CD8-positive, alpha-beta memory T cell (primary cell): ENCODE measurements at regions not wholly inside any gene's neighbourhood (a gene's known extent, or its start where the extent isn't known, plus 50 kb on each side); places are given as distances from the start of the nearest gene placed in this dataset.

Source experiments
- CTCF ChIA-PET: fragments of 350-600 bp; sonication (Branson Sonifier 250); formaldehyde crosslinking; loops from one replicate; lab custom pipeline; 2021; ENCODE audit warnings: antibody characterized with exemption; lab: Charles Lee
- POLR2A ChIA-PET: fragments of 350-600 bp; sonication (Branson Sonifier 250); formaldehyde crosslinking; loops from one replicate; lab custom pipeline; 2021; ENCODE audit warnings: antibody characterized with exemption; lab: Charles Lee
- DNase-seq, 5 donors: peaks; one replicate each; pipeline versions ENCODE4 v3.0.0 to v3.0.0-alpha.2; 2020 to 2022; ENCODE audit warnings: mixed read lengths in 1 of 5
- H3K27ac ChIP-seq: one replicate; pipeline ENCODE4 v1.7.0; 2013; ENCODE audit warnings: low read depth, mild to moderate bottlenecking, low read length, moderate library complexity
- H3K27me3 ChIP-seq: 2 replicates; pipeline ENCODE4 v1.7.0; 2013; ENCODE audit warnings: low read length, mild to moderate bottlenecking; ENCODE audit not compliant: insufficient read depth, poor library complexity, severe bottlenecking
- H3K36me3 ChIP-seq: 2 replicates; pipeline ENCODE4 v1.7.0; 2013; ENCODE audit warnings: mild to moderate bottlenecking, low read length, moderate library complexity; ENCODE audit not compliant: insufficient read depth
- H3K4me1 ChIP-seq: 2 replicates; pipeline ENCODE4 v1.7.0; 2013; ENCODE audit warnings: mild to moderate bottlenecking, low read length, moderate library complexity; ENCODE audit not compliant: insufficient read depth
- H3K4me3 ChIP-seq: 2 replicates; pipeline ENCODE4 v1.7.0; 2013; ENCODE audit warnings: mild to moderate bottlenecking, low read length
- H3K9me3 ChIP-seq: 2 replicates; pipeline ENCODE4 v1.7.0; 2013; ENCODE audit warnings: mild to moderate bottlenecking, low read length
- H3K27ac Mint-ChIP-seq, 8 donors: one replicate each; pipeline ENCODE4 v1.8.0; 2020 to 2021; ENCODE audit warnings: mixed read lengths in 8 of 8, mild to moderate bottlenecking in 6 of 8, inconsistent platforms in 3 of 8, moderate library complexity in 3 of 8
- H3K27me3 Mint-ChIP-seq, 2 donors: one replicate each; pipeline ENCODE4 v1.8.0; 2020 to 2021; ENCODE audit warnings: mixed read lengths in 2 of 2, mild to moderate bottlenecking in 1 of 2, moderate library complexity in 1 of 2
- H3K36me3 Mint-ChIP-seq, 3 donors: one replicate each; pipeline ENCODE4 v1.8.0; 2020 to 2021; ENCODE audit warnings: mixed read lengths in 3 of 3, inconsistent platforms in 1 of 3, mild to moderate bottlenecking in 1 of 3
- H3K4me1 Mint-ChIP-seq, 3 donors: one replicate each; pipeline ENCODE4 v1.8.0; 2020 to 2021; ENCODE audit warnings: mixed read lengths in 3 of 3, inconsistent platforms in 1 of 3, mild to moderate bottlenecking in 1 of 3
- H3K4me3 Mint-ChIP-seq, 7 donors: one replicate each; pipeline ENCODE4 v1.8.0; 2020 to 2021; ENCODE audit warnings: mixed read lengths in 7 of 7, mild to moderate bottlenecking in 6 of 7, moderate library complexity in 4 of 7, inconsistent platforms in 2 of 7
- H3K9me3 Mint-ChIP-seq, 5 donors: one replicate each; pipeline ENCODE4 v1.8.0; 2020 to 2022; ENCODE audit warnings: mixed read lengths in 5 of 5, mild to moderate bottlenecking in 3 of 5, moderate library complexity in 2 of 5, inconsistent platforms in 1 of 5

DNA sequence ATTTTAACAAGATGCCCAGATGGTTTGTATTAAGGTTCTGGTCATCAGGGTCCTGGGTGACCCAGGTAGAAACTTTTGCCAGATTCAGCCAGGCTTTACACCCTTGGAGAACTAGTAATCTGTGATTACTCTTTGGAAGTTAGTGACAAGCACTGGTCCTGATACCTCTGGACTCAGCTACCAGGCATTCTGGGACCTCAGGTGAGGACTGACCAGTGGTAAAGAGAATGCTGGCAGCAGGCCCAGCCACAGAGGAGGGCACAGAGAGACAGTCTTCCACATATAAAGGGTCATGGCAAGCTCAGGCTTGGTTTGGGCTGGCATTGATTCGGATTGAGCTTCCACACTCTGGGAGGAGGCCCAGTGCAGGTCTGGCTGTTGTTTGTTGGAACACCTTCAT, 112.0 kb upstream of the CHST15 start:
- DNase-seq = no peak
- H3K27ac Mint-ChIP-seq = no peak overlapping the region
- no peaks in the 10 kb centered on the region for H3K4me1 Mint-ChIP-seq
- H3K27me3 Mint-ChIP-seq = peaks cover 3 to 5% of the 10 kb centered on the region in 2 donors
- H3K9me3 ChIP-seq = no peaks in the 10 kb centered on the region
- H3K4me3 ChIP-seq = no peak overlapping the region
- H3K4me3 Mint-ChIP-seq = no peak overlapping the region
- ChIA-PET CTCF (no interaction called here), POLR2A (no interaction called here)
- H3K36me3 Mint-ChIP-seq = no peaks in the 10 kb centered on the region
- H3K4me1 ChIP-seq = no peaks in the 10 kb centered on the region
- H3K9me3 Mint-ChIP-seq = no peaks in the 10 kb centered on the region
- H3K36me3 ChIP-seq = no peaks in the 10 kb centered on the region
- no peaks in the 10 kb centered on the region for H3K27me3 ChIP-seq
- no peak overlapping the region for H3K27ac ChIP-seq

DNA sequence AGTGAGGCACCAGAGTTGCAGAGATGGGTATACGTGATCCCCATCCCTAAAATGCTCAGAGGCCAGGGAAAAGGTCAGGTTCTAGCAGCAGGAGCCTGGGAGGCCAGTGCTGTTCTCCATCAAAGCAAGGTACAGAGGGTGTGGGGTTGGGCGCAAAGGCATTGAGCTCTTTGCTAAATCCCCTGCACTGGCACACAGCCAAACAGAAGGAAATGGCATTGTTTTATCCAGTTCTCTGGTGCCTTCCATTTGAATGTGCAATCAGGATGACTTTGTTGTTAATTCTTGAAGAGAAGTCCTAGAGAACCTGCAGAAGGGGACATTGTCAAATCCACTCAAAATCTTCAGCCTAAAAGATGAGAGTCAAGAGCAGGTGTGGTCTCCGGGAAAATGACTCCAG, 111.3 kb upstream of the CHST15 start:
- H3K4me1 ChIP-seq = no peaks in the 10 kb centered on the region
- ChIA-PET POLR2A (no interaction called here), CTCF (no interaction called here)
- Mint-ChIP-seq H3K4me1 (no peaks in the 10 kb centered on the region), H3K27ac (no peak overlapping the region), H3K9me3 (no peaks in the 10 kb centered on the region), H3K27me3 (peaks cover 3 to 6% of the 10 kb centered on the region in 2 donors), H3K36me3 (no peaks in the 10 kb centered on the region), H3K4me3 (no peak overlapping the region)
- no peaks in the 10 kb centered on the region for H3K36me3 ChIP-seq
- no peak for DNase-seq
- no peaks in the 10 kb centered on the region for H3K27me3 ChIP-seq
- no peaks in the 10 kb centered on the region for H3K9me3 ChIP-seq
- H3K27ac ChIP-seq = no peak overlapping the region
- H3K4me3 ChIP-seq = no peak overlapping the region

DNA sequence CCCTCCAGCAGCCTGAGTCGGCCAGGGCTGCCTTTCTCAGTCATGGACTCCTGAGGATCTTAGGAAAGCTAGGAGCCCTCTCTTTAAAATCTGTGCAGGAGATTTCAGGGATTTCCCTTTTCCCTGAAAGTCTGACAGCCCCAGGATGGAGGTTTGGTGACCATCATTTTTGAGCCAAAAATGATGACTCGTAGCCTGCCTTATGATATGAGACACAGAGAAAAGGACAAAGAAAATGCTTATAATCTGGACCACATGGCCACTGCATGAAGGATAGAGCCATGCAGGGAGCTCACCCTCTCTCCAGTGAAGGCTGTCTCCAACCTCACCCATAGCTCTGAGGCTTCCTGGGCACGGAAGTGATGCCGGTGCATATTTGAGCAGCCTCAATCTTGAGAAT, 106.6 kb upstream of the CHST15 start:
- Histone ChIP-seq H3K9me3 (no peaks in the 10 kb centered on the region), H3K36me3 (no peaks in the 10 kb centered on the region), H3K4me1 (no peaks in the 10 kb centered on the region), H3K4me3 (no peak overlapping the region), H3K27ac (no peak overlapping the region), H3K27me3 (no peaks in the 10 kb centered on the region)
- POLR2A ChIA-PET = no interaction called here
- CTCF ChIA-PET = no interaction called here
- Mint-ChIP-seq H3K9me3 (no peaks in the 10 kb centered on the region), H3K36me3 (no peaks in the 10 kb centered on the region), H3K4me1 (no peaks in the 10 kb centered on the region), H3K27ac (no peak overlapping the region), H3K27me3 (peaks cover 7 to 16% of the 10 kb centered on the region in 2 donors), H3K4me3 (no peak overlapping the region)
- no peak for DNase-seq

DNA sequence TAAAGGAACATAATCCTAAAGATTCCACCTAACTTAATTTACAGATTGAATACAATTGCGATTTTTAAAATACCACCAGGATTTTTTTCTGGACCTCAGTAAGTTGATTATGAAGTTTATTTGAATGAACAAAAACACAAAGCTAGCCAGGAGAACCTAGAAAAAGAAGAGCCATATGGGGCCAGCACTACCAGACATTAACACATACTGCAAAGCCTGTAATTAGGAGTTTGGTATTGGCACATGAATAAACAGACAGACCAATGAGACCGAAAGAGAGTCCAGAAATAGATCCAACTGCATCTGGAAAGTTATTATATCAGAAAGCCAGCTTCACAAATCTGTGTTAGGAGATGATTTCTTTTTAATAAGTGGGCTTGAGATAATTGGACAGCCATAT, 105.5 kb upstream of the CHST15 start:
- Histone ChIP-seq H3K36me3 (no peaks in the 10 kb centered on the region), H3K4me1 (no peaks in the 10 kb centered on the region), H3K27ac (no peak overlapping the region), H3K4me3 (no peak overlapping the region), H3K27me3 (no peaks in the 10 kb centered on the region), H3K9me3 (no peaks in the 10 kb centered on the region)
- Mint-ChIP-seq H3K27me3 (peaks cover 8 to 26% of the 10 kb centered on the region in 2 donors), H3K9me3 (no peaks in the 10 kb centered on the region), H3K4me3 (no peak overlapping the region), H3K27ac (no peak overlapping the region), H3K4me1 (no peaks in the 10 kb centered on the region), H3K36me3 (no peaks in the 10 kb centered on the region)
- ChIA-PET POLR2A (no interaction called here), CTCF (no interaction called here)
- no peak for DNase-seq

DNA sequence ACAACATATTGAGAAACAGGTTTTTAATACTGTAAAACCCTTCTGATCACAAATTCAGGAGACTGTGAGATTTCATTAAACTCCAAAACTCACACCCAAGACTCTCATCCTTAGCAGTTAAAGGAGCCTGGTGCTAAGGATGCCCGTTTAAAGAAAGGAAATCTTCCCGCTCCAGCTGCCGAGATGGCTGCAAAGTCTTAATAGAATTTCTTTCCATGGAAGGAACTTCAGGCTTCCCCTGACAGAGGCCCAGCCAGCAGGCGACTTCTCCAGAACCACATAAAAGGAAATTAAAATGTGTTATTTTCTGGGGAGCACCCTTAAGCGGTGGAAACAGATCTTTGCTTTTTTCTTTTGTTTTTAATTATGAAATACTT, 104.7 kb upstream of the CHST15 start:
- no peak for DNase-seq
- no peaks in the 10 kb centered on the region for H3K27me3 ChIP-seq

DNA sequence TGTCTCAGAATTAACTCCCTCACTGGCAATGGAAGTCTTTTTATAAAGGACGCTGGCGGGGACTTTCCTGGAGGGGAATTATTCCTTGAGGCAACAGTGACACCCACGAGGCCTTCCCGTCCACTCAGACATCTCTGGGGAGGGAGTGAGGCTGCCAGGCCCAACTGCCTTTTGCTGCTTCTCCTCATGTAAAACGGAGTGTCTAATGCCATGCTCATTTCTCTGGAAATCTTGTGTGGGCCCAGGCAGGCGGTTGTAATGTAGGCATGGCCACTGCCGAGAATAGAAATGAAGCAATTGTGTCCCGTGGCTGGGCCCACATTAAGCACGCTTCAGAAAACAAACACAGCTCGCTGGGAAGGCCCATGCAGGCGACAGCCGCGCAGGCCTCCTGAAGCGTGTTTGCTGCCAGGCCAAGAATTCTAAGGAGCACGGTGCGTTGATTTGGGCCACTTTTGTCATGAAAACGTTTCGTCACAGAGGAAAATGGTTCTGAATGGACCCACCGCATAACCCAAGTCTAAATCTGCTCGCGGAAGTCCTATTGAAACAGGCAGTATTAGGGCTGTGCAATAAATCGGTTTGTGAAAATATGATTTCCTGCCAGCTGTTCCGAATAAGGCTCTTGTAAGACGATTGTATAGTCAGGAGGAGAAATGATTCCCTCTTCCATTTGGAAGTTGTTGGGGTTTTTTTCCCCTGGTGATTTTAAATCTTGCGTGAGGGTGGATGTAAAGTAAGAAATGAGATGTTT, 104.2 kb upstream of the CHST15 start:
- no peak overlapping the region for H3K4me3 ChIP-seq
- no peaks in the 10 kb centered on the region for H3K27me3 ChIP-seq
- Mint-ChIP-seq H3K27ac (no peak overlapping the region), H3K36me3 (no peaks in the 10 kb centered on the region), H3K4me3 (no peak overlapping the region), H3K4me1 (no peaks in the 10 kb centered on the region), H3K9me3 (no peaks in the 10 kb centered on the region), H3K27me3 (peaks cover 10 to 32% of the 10 kb centered on the region in 2 donors)
- no peak overlapping the region for H3K27ac ChIP-seq
- H3K36me3 ChIP-seq = no peaks in the 10 kb centered on the region
- no peak for DNase-seq
- H3K9me3 ChIP-seq = no peaks in the 10 kb centered on the region
- CTCF ChIA-PET = no interaction called here
- H3K4me1 ChIP-seq = no peaks in the 10 kb centered on the region
- POLR2A ChIA-PET = no interaction called here

More for the DNA sequence above, 104.7 kb upstream of the CHST15 start:
- Histone ChIP-seq H3K4me3 (no peak overlapping the region), H3K27ac (no peak overlapping the region), H3K4me1 (no peaks in the 10 kb centered on the region), H3K36me3 (no peaks in the 10 kb centered on the region), H3K9me3 (no peaks in the 10 kb centered on the region)
- ChIA-PET CTCF (no interaction called here), POLR2A (no interaction called here)
- no peaks in the 10 kb centered on the region for H3K36me3 Mint-ChIP-seq
- no peaks in the 10 kb centered on the region for H3K9me3 Mint-ChIP-seq
- H3K4me3 Mint-ChIP-seq = no peak overlapping the region
- H3K4me1 Mint-ChIP-seq = no peaks in the 10 kb centered on the region
- H3K27me3 Mint-ChIP-seq = peaks cover 9 to 29% of the 10 kb centered on the region in 2 donors
- H3K27ac Mint-ChIP-seq = no peak overlapping the region

DNA sequence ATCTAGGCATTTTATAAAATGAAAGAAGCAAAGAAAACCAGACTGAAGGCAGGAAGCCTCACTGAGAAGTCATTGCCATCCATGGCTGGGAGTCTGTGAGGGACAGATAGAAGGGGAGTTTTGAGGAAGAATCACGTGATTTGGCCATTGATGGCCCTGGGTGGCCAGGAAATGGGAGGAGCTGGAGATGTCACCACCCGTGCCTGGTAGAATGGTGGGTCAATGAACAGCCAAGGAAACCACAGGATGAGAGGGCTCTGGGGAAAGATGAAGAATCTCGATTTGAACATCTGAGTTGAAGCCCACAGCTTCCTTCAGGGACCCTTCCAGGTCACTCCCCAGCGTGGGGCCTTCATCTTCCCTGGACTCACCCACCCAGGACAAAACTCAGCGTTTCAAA, 103.3 kb upstream of the CHST15 start:
- Mint-ChIP-seq H3K36me3 (no peaks in the 10 kb centered on the region), H3K27ac (no peak overlapping the region)
- POLR2A ChIA-PET = no interaction called here

DNA sequence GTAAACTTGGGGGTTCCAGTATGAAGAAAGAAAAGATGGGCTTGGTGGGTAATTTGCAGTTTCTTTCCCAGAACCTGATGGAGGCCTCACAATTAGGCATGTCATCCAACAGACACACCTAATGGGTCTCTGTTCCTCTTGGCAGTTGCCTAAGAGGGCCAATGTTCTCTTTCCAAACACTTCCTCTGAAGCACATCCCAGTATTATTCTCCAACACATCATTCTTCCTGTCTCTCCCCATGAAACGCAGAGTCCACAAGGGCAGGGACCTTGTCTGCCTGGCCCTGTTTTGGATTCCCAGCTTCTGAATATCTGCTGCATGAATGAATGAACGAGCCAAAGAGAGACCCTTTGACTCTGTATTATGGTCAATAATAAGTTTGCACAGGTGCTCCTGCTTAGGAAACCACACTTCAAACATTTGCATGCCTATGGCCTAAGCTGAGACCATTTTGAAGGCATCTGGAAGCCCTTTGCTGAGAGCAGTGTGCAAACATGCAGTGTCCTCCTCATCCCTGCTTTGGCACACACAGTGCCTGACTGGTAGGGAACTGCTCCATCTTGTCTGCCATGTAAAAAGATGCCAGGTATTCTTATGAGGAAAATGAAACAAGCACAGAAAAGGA, 100.9 kb upstream of the CHST15 start:
- H3K4me3 Mint-ChIP-seq = no peak overlapping the region
- Histone ChIP-seq H3K27me3 (no peaks in the 10 kb centered on the region), H3K36me3 (no peaks in the 10 kb centered on the region), H3K27ac (no peak overlapping the region), H3K4me1 (no peaks in the 10 kb centered on the region), H3K9me3 (no peaks in the 10 kb centered on the region), H3K4me3 (no peak overlapping the region)
- H3K36me3 Mint-ChIP-seq = no peaks in the 10 kb centered on the region
- CTCF ChIA-PET = no interaction called here
- DNase-seq = no peak
- no peak overlapping the region for H3K27ac Mint-ChIP-seq
- H3K27me3 Mint-ChIP-seq = peaks cover 14 to 46% of the 10 kb centered on the region in 2 donors
- POLR2A ChIA-PET = no interaction called here
- H3K9me3 Mint-ChIP-seq = no peaks in the 10 kb centered on the region
- H3K4me1 Mint-ChIP-seq = no peaks in the 10 kb centered on the region

More for the DNA sequence above, 103.3 kb upstream of the CHST15 start:
- DNase-seq = no peak
- peaks cover 13 to 38% of the 10 kb centered on the region in 2 donors for H3K27me3 Mint-ChIP-seq
- H3K4me3 ChIP-seq = no peak overlapping the region
- no peak overlapping the region for H3K4me3 Mint-ChIP-seq
- H3K9me3 Mint-ChIP-seq = no peaks in the 10 kb centered on the region
- no peaks in the 10 kb centered on the region for H3K36me3 ChIP-seq
- H3K4me1 ChIP-seq = no peaks in the 10 kb centered on the region
- no peak overlapping the region for H3K27ac ChIP-seq
- no peaks in the 10 kb centered on the region for H3K9me3 ChIP-seq
- CTCF ChIA-PET = no interaction called here
- H3K4me1 Mint-ChIP-seq = no peaks in the 10 kb centered on the region
- no peaks in the 10 kb centered on the region for H3K27me3 ChIP-seq
